ENCODE measurements at regions not wholly inside any gene's neighbourhood (a gene's known extent, or its start where the extent isn't known, plus 50 kb on each side); places are given as distances from the start of the nearest gene placed in this dataset.

DNA sequence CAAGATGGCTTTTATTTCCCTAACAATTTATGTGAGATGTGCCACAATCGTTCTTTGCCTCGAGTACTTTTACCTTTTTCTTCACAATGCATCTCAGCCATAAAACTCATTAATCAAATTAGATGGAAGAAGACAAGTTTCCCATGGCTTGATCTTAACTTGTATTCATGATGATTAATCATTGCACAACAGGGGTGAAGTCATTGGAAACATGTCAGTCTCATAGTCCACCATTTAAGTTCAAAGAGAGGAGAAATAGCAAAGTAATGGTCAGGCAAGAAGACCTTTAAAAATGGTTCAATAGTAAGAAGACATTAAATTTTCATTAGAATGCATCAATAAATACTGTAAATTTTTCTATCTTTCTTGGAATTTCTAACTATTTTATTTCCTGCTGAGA lies 136.3 kb downstream of the FOXG1 start:
- CTCF ChIA-PET (ENCODE audit: partially characterized antibody) = interaction anchor here (1.2 kb wide), 1 partner anchor 44 kb away, joined by 3 read pairs; no protein-coding TSS in a partner anchor
- Histone ChIP-seq H2AFZ (ENCODE audit: low read length) (no peak overlapping the region), H2AK5ac (ENCODE audit: low read depth, low read length) (no peak overlapping the region), H4K20me1 (replicated peaks in 1 of 2; ENCODE audit: control insufficient read depth in 1 of 2, insufficient read depth in 2 of 2, low read length in 2 of 2) (no peaks in the 10 kb centered on the region), H3K14ac (ENCODE audit: insufficient read length) (no peak overlapping the region), H3K23me2 (ENCODE audit: low read depth, low read length) (no peaks in the 10 kb centered on the region), H3K23ac (ENCODE audit: insufficient read length) (no peak overlapping the region), H3K4me2 (ENCODE audit: insufficient read depth in 1 of 2, low read depth in 2 of 2, low read length in 2 of 2) (no peak overlapping the region), H3K79me1 (ENCODE audit: low read depth, low read length) (no peaks in the 10 kb centered on the region), H2BK15ac (ENCODE audit: low read length) (no peak overlapping the region), H3K9ac (replicated peaks in 1 of 4; ENCODE audit: extremely low read depth in 1 of 4, low read depth in 3 of 4, low read length in 3 of 4) (no peak overlapping the region), H4K5ac (ENCODE audit: insufficient read length, low read depth, low read length) (no peak overlapping the region), H3K36me3 (ENCODE audit: control insufficient read depth in 2 of 4, insufficient read depth in 4 of 4, low read length in 3 of 4) (no peaks in the 10 kb centered on the region), H4K8ac (ENCODE audit: extremely low read depth, insufficient read depth, low read length) (no peak overlapping the region), H4K91ac (replicated peaks; ENCODE audit: insufficient read length, low read length) (no peak overlapping the region), H2BK5ac (ENCODE audit: low read depth, low read length) (no peak overlapping the region), H3K18ac (ENCODE audit: extremely low read depth, low read length) (no peak overlapping the region), H2BK12ac (ENCODE audit: low read depth, low read length) (no peak overlapping the region), H2BK20ac (ENCODE audit: low read length) (no peak overlapping the region), H3K27me3 (replicated peaks in 1 of 4; ENCODE audit: control insufficient read depth in 3 of 4, extremely low read depth in 1 of 4, insufficient read depth in 3 of 4, low read length in 3 of 4) (no peaks in the 10 kb centered on the region), H3K4me1 (replicated peaks in 1 of 4; ENCODE audit: control insufficient read depth in 3 of 4, insufficient read depth in 4 of 4, low read length in 3 of 4) (no peaks in the 10 kb centered on the region), H3K9me3 (ENCODE audit: insufficient read depth in 2 of 2, low read depth in 1 of 2, low read length in 1 of 2) (no peaks in the 10 kb centered on the region), H3K27ac (ENCODE audit: low read depth, low read length) (no peak overlapping the region), H3K4me3 (ENCODE audit: extremely low read depth in 1 of 4, insufficient read depth in 2 of 4, low read depth in 3 of 4, low read length in 4 of 4) (no peak overlapping the region), H3K79me2 (ENCODE audit: control insufficient read depth in 1 of 2, insufficient read depth in 2 of 2, low read length in 2 of 2) (no peaks in the 10 kb centered on the region), H2BK120ac (replicated peaks; ENCODE audit: low read depth, low read length) (no peak overlapping the region), H3K56ac (replicated peaks; ENCODE audit: insufficient read length, low read depth, low read length) (no peak overlapping the region), H3K4ac (replicated peaks; ENCODE audit: insufficient read length, low read depth, low read length) (no peak overlapping the region)
- FAIRE-seq (no peak), DNase-seq (ENCODE audit: low read depth in 1 of 2, low spot score in 2 of 2) (no peak)
- TF ChIP-seq HDAC6 (IDR thresholded peaks at IDR 0.05; ENCODE audit: low read depth, low read length) (no peak), TCF12 (IDR thresholded peaks at IDR 0.05; ENCODE audit: low read depth, low read length) (no peak), CBX5 (IDR thresholded peaks at IDR 0.05; ENCODE audit: low read depth, low read length) (no peak), CREB1 (IDR thresholded peaks at IDR 0.05) (no peak), TEAD4 (IDR thresholded peaks at IDR 0.05; ENCODE audit: low read depth, low read length) (no peak), EZH2 (IDR thresholded peaks at IDR 0.05; ENCODE audit: low read depth, low read length, severe bottlenecking) (no peak), YY1 (IDR thresholded peaks at IDR 0.05; ENCODE audit: low read depth, low read length) (no peak), BCL11A (IDR thresholded peaks at IDR 0.05; ENCODE audit: low read depth in 2 of 2, low read length in 2 of 2) (no peak), CEBPB (IDR thresholded peaks at IDR 0.05; ENCODE audit: low read depth, low read length) (no peak), JUN (IDR thresholded peaks at IDR 0.05; ENCODE audit: low read depth, low read length) (no peak)
- POLR2A ChIA-PET (ENCODE audit: partially characterized antibody) = no interaction called here
- WGBS, 2 experiments (ENCODE audit: extremely low coverage in 1 of 2, insufficient coverage in 1 of 2, insufficient read length in 1 of 2, insufficient replicate concordance in 2 of 2, low coverage in 1 of 2, low lambda C conversion rate in 2 of 2, missing lambda C conversion rate in 1 of 2) = 93% methylated on average over 2 of the region's 2 CpGs; no CpG with 5 or more reads in 1 of the 2 experiments
